ENCODE measurements at regions not wholly inside any gene's neighbourhood (a gene's known extent, or its start where the extent isn't known, plus 50 kb on each side); places are given as distances from the start of the nearest gene placed in this dataset.

- no TSS peak for BruUV-seq (replicated peaks)
Observed at GRCh38 chr16:11494029-11494428, 92.7 kb downstream of the LITAF start.

DNA sequence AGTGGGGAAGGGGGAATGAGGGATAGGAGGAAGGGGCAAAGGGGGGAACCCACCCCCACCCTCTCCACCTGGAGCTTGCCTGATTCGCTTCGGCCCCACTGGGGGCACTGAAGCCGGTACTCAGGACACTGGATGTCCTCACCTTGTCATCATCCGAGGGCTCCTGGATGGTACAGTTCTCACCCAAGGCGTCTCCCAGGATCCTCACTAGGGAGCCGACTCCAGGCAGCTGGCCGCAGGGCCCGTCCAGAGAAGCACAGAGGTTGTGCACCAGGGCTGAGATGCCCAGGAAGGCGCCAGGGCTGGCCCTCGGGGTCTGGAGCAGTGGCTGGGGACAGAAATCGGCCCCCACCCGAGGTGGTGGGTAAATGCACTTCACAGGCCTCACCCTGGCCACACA, 92.3 kb downstream of the LITAF start:
- BruUV-seq (replicated peaks), result no TSS peak
- no peaks in the 10 kb centered on the region for H3K36me3 ChIP-seq (ENCODE audit: insufficient read depth, low read length, poor library complexity, severe bottlenecking)
- POLR2A ChIA-PET (ENCODE audit: low non-redundant PET), result no interaction called here
- intact Hi-C loops (cut with micrococcal nuclease; ENCODE audit: unreplicated experiment), result no loop called here
- no peak for DNase-seq (ENCODE audit: low spot score)
- CTCF ChIA-PET, result no interaction called here
- no peak overlapping the region for H3K4me3 ChIP-seq (ENCODE audit: low read depth, low read length, poor library complexity, severe bottlenecking)
- H3K27me3 ChIP-seq (replicated peaks; ENCODE audit: insufficient read depth, low read depth, low read length, poor library complexity), result no peaks in the 10 kb centered on the region
- no peaks in the 10 kb centered on the region for H3K9me3 ChIP-seq (ENCODE audit: low read depth, low read length, poor library complexity, severe bottlenecking)
- no peak overlapping the region for H3K27ac ChIP-seq (ENCODE audit: low read depth, low read length, poor library complexity, severe bottlenecking)
- no peaks in the 10 kb centered on the region for H3K4me1 ChIP-seq (ENCODE audit: insufficient read depth, low read length, poor library complexity, severe bottlenecking)
- no peak for TF ChIP-seq CTCF (conservative IDR thresholded peaks at IDR 0.05; ENCODE audit: low read depth, low read length)
- TF ChIP-seq EZH2 (IDR thresholded peaks at IDR 0.05; ENCODE audit: borderline replicate concordance, low read depth, low read length, poor library complexity, severe bottlenecking), result no peak

More at GRCh38 chr16:11494029-11494428, 92.7 kb downstream of the LITAF start:
- ChIA-PET CTCF (no interaction called here), POLR2A (ENCODE audit: low non-redundant PET) (no interaction called here)
- intact Hi-C loops (cut with micrococcal nuclease; ENCODE audit: unreplicated experiment), result no loop called here
- no peak overlapping the region for H3K27ac ChIP-seq (ENCODE audit: low read depth, low read length, poor library complexity, severe bottlenecking)
- no peaks in the 10 kb centered on the region for H3K36me3 ChIP-seq (ENCODE audit: insufficient read depth, low read length, poor library complexity, severe bottlenecking)
- TF ChIP-seq CTCF (conservative IDR thresholded peaks at IDR 0.05; ENCODE audit: low read depth, low read length) (no peak), EZH2 (IDR thresholded peaks at IDR 0.05; ENCODE audit: borderline replicate concordance, low read depth, low read length, poor library complexity, severe bottlenecking) (no peak)
- DNase-seq (ENCODE audit: low spot score), result no peak
- no peaks in the 10 kb centered on the region for H3K9me3 ChIP-seq (ENCODE audit: low read depth, low read length, poor library complexity, severe bottlenecking)
- H3K4me1 ChIP-seq (ENCODE audit: insufficient read depth, low read length, poor library complexity, severe bottlenecking), result no peaks in the 10 kb centered on the region
- no peak overlapping the region for H3K4me3 ChIP-seq (ENCODE audit: low read depth, low read length, poor library complexity, severe bottlenecking)
- H3K27me3 ChIP-seq (replicated peaks; ENCODE audit: insufficient read depth, low read depth, low read length, poor library complexity), result no peaks in the 10 kb centered on the region

GRCh38 chr16:11495066-11495407, 91.7 kb downstream of the LITAF start:
- Histone ChIP-seq H3K36me3 (ENCODE audit: insufficient read depth, low read length, poor library complexity, severe bottlenecking) (no peaks in the 10 kb centered on the region), H3K4me1 (ENCODE audit: insufficient read depth, low read length, poor library complexity, severe bottlenecking) (no peaks in the 10 kb centered on the region), H3K9me3 (ENCODE audit: low read depth, low read length, poor library complexity, severe bottlenecking) (no peaks in the 10 kb centered on the region), H3K27ac (ENCODE audit: low read depth, low read length, poor library complexity, severe bottlenecking) (no peak overlapping the region), H3K27me3 (replicated peaks; ENCODE audit: insufficient read depth, low read depth, low read length, poor library complexity) (no peaks in the 10 kb centered on the region), H3K4me3 (ENCODE audit: low read depth, low read length, poor library complexity, severe bottlenecking) (no peak overlapping the region)
- TF ChIP-seq EZH2 (IDR thresholded peaks at IDR 0.05; ENCODE audit: borderline replicate concordance, low read depth, low read length, poor library complexity, severe bottlenecking), result no peak
- no peak for TF ChIP-seq CTCF (conservative IDR thresholded peaks at IDR 0.05; ENCODE audit: low read depth, low read length)
- ChIA-PET CTCF (interaction anchor here (0.6 kb wide), 1 partner anchor 40 kb away, joined by 7 read pairs; no protein-coding TSS in a partner anchor), POLR2A (ENCODE audit: low non-redundant PET) (no interaction called here)
- no peak for DNase-seq (ENCODE audit: low spot score)
- intact Hi-C loops (cut with micrococcal nuclease; ENCODE audit: unreplicated experiment), result no loop called here
- no TSS peak for BruUV-seq (replicated peaks)

Measured in A673 (cell line).